OCI-LY1 (cell line): ENCODE measurements at regions not wholly inside any gene's neighbourhood (a gene's known extent, or its start where the extent isn't known, plus 50 kb on each side); places are given as distances from the start of the nearest gene placed in this dataset.

Experiments used
- H2AFZ ChIP-seq: fragments of 200-600 bp; sonication (generic), shearing (Covaris generic); 2 replicates; pipeline ENCODE4 v1.6.0; 2014; ENCODE audit warnings: antibody characterized with exemption, mild to moderate bottlenecking, low read length
- H3F3A ChIP-seq: fragments of 200-600 bp; sonication (generic), shearing (Covaris generic); 2 replicates; pipeline ENCODE4 v1.6.0; 2014; ENCODE audit warnings: mild to moderate bottlenecking, antibody characterized with exemption, low read length, moderate library complexity; ENCODE audit not compliant: insufficient read depth
- H3K27ac ChIP-seq: fragments of 200-600 bp; sonication (generic); 2 replicates; pipeline ENCODE4 v1.5.1; 2014; ENCODE audit warnings: low read length, mixed run types, mild to moderate bottlenecking, low read depth; ENCODE audit not compliant: poor library complexity, severe bottlenecking
- H3K27me3 ChIP-seq: fragments of 200-600 bp; sonication (generic); 2 replicates; pipeline ENCODE4 v1.6.0; 2014; ENCODE audit warnings: antibody characterized with exemption, mild to moderate bottlenecking, low read length, moderate library complexity; ENCODE audit not compliant: insufficient read depth
- H3K36me3 ChIP-seq: fragments of 200-600 bp; sonication (generic); 2 replicates; pipeline ENCODE4 v1.6.1; 2014; ENCODE audit warnings: mild to moderate bottlenecking, antibody characterized with exemption, low read length, moderate library complexity, mixed read lengths; ENCODE audit not compliant: insufficient read depth
- H3K4me1 ChIP-seq: fragments of 200-600 bp; sonication (generic); 2 replicates; pipeline ENCODE4 v1.5.1; 2014; ENCODE audit warnings: mild to moderate bottlenecking, low read length, moderate library complexity; ENCODE audit not compliant: insufficient read depth, severe bottlenecking
- H3K4me2 ChIP-seq: fragments of 200-600 bp; sonication (generic), shearing (Covaris generic); 2 replicates; pipeline ENCODE4 v1.6.1; 2014; ENCODE audit warnings: low read length
- H3K4me3 ChIP-seq: fragments of 200-600 bp; sonication (generic); 2 replicates; pipeline ENCODE4 v1.5.1; 2014; ENCODE audit warnings: low read length, low read depth, mild to moderate bottlenecking, mixed read lengths; ENCODE audit not compliant: poor library complexity, severe bottlenecking
- H3K79me2 ChIP-seq: fragments of 200-600 bp; shearing (Covaris generic); 2 replicates; pipeline ENCODE4 v1.6.1; 2016; ENCODE audit warnings: mixed run types, low read length, mixed read lengths; ENCODE audit not compliant: insufficient read depth
- H3K9ac ChIP-seq: fragments of 200-600 bp; sonication (generic), shearing (Covaris generic); 2 replicates; pipeline ENCODE4 v1.6.1; 2014; ENCODE audit warnings: mild to moderate bottlenecking, low read length, mixed read lengths
- H3K9me2 ChIP-seq: fragments of 200-600 bp; sonication (generic), shearing (Covaris generic); 2 replicates; pipeline ENCODE4 v1.6.1; 2014; ENCODE audit warnings: low read depth, mild to moderate bottlenecking, low read length, mixed read lengths
- H3K9me3 ChIP-seq: fragments of 200-600 bp; shearing (Covaris generic); 2 replicates; pipeline ENCODE4 v1.6.1; 2014; ENCODE audit warnings: low read length, mixed read lengths
- H4K20me1 ChIP-seq: fragments of 200-600 bp; sonication (generic), shearing (Covaris generic); 2 replicates; pipeline ENCODE4 v1.6.0; 2016; ENCODE audit warnings: mild to moderate bottlenecking, low read length; ENCODE audit not compliant: insufficient read depth
- CTCF ChIP-seq: fragments of 200-600 bp; sonication (generic), shearing (Covaris generic); IDR thresholded peaks from 2 replicates; pipeline ENCODE4 v1.5.1; 2017; ENCODE audit warnings: mild to moderate bottlenecking, antibody characterized with exemption, low read length, moderate library complexity, mixed read lengths
- EZH2 ChIP-seq: fragments of 200-600 bp; sonication (generic), shearing (Covaris generic); IDR thresholded peaks from 2 replicates; pipeline ENCODE4 v1.8.0; 2017; ENCODE audit warnings: borderline replicate concordance, mixed run types, mild to moderate bottlenecking, antibody characterized with exemption, low read length, moderate library complexity, mixed read lengths

DNA sequence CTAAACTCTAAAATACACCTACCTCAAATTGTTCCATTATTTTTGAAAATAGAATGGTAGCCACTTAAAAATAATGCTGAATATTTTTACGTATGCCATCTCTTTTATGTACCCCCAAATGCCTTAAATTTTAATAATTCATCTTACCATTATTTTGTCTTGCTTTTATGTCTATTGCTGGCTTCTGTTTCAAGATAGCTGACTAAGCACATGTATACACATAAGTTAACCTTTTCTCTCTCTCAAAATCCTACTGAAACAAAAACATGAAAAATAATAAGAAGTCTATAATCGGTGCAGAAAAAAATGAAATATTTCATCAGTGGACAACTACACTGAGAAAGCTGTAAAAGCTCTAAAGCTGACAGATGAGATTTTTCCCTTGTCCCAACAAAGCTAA, 652.0 kb upstream of the ZNF608 start:
- Histone ChIP-seq H3K36me3 (no peaks in the 10 kb centered on the region), H3F3A (no peaks in the 10 kb centered on the region), H3K79me2 (no peaks in the 10 kb centered on the region), H3K4me3 (no peak overlapping the region), H2AFZ (no peak overlapping the region), H3K9me2 (no peaks in the 10 kb centered on the region), H3K4me2 (no peak overlapping the region), H3K9ac (no peak overlapping the region), H4K20me1 (no peaks in the 10 kb centered on the region), H3K4me1 (no peaks in the 10 kb centered on the region), H3K27ac (no peak overlapping the region), H3K27me3 (no peaks in the 10 kb centered on the region), H3K9me3 (no peaks in the 10 kb centered on the region)
- TF ChIP-seq CTCF = no peak
- TF ChIP-seq EZH2 = no peak

GRCh38 chr5:125399885-125400284, 653.4 kb upstream of the ZNF608 start:
- Histone ChIP-seq H3K36me3 (no peaks in the 10 kb centered on the region), H3K79me2 (no peaks in the 10 kb centered on the region), H3K27me3 (no peaks in the 10 kb centered on the region), H3F3A (no peaks in the 10 kb centered on the region), H3K4me2 (no peak overlapping the region), H3K9me3 (peaks cover 8% of the 10 kb centered on the region; the same call in 1 of the 2 replicates), H2AFZ (no peak overlapping the region), H3K27ac (no peak overlapping the region), H3K4me1 (no peaks in the 10 kb centered on the region), H3K9ac (no peak overlapping the region), H3K9me2 (no peaks in the 10 kb centered on the region), H3K4me3 (no peak overlapping the region), H4K20me1 (no peaks in the 10 kb centered on the region)
- no peak for TF ChIP-seq CTCF
- TF ChIP-seq EZH2 = no peak

DNA sequence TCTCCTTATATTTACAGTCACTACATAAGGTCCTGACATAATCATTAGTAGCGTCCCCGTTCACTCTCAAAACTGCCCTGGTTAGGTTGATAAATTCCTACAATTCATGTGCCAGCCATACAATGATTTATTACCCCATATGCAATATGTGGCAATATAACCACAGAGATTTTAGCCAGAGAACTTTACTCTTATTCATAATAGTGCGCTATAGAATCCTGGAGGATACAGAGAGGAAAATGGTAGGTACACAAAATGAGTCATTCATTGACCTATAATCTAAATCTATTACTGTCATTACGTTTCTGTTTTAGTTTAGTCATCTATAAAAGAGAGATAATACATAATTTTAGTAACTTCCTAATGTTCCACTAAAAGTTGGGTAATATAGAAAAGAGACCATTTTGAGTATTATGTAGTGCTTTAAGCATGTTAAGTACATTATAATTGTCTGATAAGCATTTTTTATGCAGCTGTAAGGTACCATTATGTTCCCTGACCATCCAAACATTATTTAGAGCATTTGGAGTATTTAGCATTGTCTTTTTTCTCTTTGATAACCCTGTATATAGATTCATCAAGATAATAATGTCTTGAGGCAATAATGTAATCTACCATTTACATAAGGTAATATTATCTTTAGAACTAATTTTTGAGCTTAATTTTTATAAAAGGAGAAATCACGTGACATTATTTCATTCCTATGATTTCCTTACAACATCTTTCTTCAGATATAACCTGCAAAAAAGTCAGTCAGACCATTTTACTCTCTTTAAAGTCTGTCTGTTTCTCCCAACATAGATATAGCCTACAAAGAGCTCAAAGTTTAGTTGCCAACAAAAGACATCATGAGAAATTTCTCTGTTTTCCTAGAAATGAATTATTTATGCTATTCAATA, 655.5 kb upstream of the ZNF608 start:
- Histone ChIP-seq H3K27ac (no peak overlapping the region), H3K9me3 (peaks cover 9% of the 10 kb centered on the region; the same call in 1 of the 2 replicates), H3K9me2 (no peaks in the 10 kb centered on the region)

More for the DNA sequence above, 655.5 kb upstream of the ZNF608 start:
- H3K9ac ChIP-seq = no peak overlapping the region
- TF ChIP-seq EZH2 (no peak), CTCF (no peak)
- H3K4me2 ChIP-seq = no peak overlapping the region
- H3K4me3 ChIP-seq = no peak overlapping the region
- no peaks in the 10 kb centered on the region for H3F3A ChIP-seq
- H3K27me3 ChIP-seq = no peaks in the 10 kb centered on the region
- no peaks in the 10 kb centered on the region for H3K79me2 ChIP-seq
- H4K20me1 ChIP-seq = no peaks in the 10 kb centered on the region
- no peaks in the 10 kb centered on the region for H3K36me3 ChIP-seq
- H3K4me1 ChIP-seq = no peaks in the 10 kb centered on the region
- no peak overlapping the region for H2AFZ ChIP-seq
